ENCODE measurements at regions not wholly inside any gene's neighbourhood (a gene's known extent, or its start where the extent isn't known, plus 50 kb on each side); places are given as distances from the start of the nearest gene placed in this dataset.

DNA sequence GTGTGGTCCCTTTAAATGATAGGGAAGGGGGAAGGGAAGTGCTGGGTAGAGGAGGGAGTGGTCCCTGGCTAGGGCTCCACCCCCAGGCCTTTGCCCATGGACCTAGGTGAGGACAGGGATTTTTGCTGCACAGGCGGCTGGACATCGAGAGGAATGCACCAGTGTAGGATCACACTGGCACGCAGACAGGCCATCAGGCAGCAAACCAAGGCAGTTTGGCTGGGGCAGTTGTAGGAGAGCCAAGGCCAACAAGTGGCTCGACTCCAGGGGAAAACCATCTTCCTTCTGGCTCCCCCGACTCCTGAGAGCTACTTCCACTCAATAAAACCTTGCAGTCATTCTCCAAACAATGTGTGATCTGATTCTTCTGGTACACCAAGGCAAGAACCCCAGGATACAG is 402.0 kb upstream of the LRRTM1 start:
- ChIA-PET POLR2A (interaction anchor here (0.5 kb wide), 1 partner anchor 385 kb away, joined by 3 read pairs; no protein-coding TSS in a partner anchor), CTCF (no interaction called here)
- DNase-seq (ENCODE audit: low read depth, low spot score) (no peak), ATAC-seq (no peak)
- Histone ChIP-seq H3K9me3 (ENCODE audit: control insufficient read depth, insufficient read depth, low read depth, low read length) (no peaks in the 10 kb centered on the region), H3K27me3 (ENCODE audit: control insufficient read depth, insufficient read depth, low read length) (no peaks in the 10 kb centered on the region), H3K36me3 (ENCODE audit: control insufficient read depth, insufficient read depth, low read length) (no peaks in the 10 kb centered on the region), H3K4me3 (ENCODE audit: low read depth in 2 of 2, low read length in 2 of 2) (no peak overlapping the region), H3K27ac (ENCODE audit: low read length) (no peak overlapping the region), H3K4me1 (ENCODE audit: control insufficient read depth, insufficient read depth, low read length) (no peaks in the 10 kb centered on the region)
- intact Hi-C loops (cut with micrococcal nuclease; ENCODE audit: unreplicated experiment), result no loop called here
- no TSS peak for BruUV-seq (replicated peaks)
- TF ChIP-seq TCF7L2 (IDR thresholded peaks at IDR 0.05; ENCODE audit: low read depth, low read length), result no peak
- no peak for TF ChIP-seq POLR2AphosphoS5 (IDR thresholded peaks at IDR 0.05; ENCODE audit: low read depth, low read length)
- TF ChIP-seq SIN3A (IDR thresholded peaks at IDR 0.05; ENCODE audit: borderline replicate concordance, insufficient read depth, low read depth, low read length), result no peak
- TF ChIP-seq, protein P1, sequence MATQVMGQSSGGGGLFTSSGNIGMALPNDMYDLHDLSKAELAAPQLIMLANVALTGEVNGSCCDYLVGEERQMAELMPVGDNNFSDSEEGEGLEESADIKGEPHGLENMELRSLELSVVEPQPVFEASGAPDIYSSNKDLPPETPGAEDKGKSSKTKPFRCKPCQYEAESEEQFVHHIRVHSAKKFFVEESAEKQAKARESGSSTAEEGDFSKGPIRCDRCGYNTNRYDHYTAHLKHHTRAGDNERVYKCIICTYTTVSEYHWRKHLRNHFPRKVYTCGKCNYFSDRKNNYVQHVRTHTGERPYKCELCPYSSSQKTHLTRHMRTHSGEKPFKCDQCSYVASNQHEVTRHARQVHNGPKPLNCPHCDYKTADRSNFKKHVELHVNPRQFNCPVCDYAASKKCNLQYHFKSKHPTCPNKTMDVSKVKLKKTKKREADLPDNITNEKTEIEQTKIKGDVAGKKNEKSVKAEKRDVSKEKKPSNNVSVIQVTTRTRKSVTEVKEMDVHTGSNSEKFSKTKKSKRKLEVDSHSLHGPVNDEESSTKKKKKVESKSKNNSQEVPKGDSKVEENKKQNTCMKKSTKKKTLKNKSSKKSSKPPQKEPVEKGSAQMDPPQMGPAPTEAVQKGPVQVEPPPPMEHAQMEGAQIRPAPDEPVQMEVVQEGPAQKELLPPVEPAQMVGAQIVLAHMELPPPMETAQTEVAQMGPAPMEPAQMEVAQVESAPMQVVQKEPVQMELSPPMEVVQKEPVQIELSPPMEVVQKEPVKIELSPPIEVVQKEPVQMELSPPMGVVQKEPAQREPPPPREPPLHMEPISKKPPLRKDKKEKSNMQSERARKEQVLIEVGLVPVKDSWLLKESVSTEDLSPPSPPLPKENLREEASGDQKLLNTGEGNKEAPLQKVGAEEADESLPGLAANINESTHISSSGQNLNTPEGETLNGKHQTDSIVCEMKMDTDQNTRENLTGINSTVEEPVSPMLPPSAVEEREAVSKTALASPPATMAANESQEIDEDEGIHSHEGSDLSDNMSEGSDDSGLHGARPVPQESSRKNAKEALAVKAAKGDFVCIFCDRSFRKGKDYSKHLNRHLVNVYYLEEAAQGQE (IDR thresholded peaks at IDR 0.05; ENCODE audit: insufficient read depth in 1 of 2, low read depth in 2 of 2, low read length in 1 of 2), result no peak
- TF ChIP-seq, protein P2, sequence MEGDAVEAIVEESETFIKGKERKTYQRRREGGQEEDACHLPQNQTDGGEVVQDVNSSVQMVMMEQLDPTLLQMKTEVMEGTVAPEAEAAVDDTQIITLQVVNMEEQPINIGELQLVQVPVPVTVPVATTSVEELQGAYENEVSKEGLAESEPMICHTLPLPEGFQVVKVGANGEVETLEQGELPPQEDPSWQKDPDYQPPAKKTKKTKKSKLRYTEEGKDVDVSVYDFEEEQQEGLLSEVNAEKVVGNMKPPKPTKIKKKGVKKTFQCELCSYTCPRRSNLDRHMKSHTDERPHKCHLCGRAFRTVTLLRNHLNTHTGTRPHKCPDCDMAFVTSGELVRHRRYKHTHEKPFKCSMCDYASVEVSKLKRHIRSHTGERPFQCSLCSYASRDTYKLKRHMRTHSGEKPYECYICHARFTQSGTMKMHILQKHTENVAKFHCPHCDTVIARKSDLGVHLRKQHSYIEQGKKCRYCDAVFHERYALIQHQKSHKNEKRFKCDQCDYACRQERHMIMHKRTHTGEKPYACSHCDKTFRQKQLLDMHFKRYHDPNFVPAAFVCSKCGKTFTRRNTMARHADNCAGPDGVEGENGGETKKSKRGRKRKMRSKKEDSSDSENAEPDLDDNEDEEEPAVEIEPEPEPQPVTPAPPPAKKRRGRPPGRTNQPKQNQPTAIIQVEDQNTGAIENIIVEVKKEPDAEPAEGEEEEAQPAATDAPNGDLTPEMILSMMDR (IDR thresholded peaks at IDR 0.05), result no peak
- in situ Hi-C loops (cut with HindIII; ENCODE audit: low pct_unique_long_range_greater_than_20kb, low sequenced_read_pairs), result no loop called here

DNA sequence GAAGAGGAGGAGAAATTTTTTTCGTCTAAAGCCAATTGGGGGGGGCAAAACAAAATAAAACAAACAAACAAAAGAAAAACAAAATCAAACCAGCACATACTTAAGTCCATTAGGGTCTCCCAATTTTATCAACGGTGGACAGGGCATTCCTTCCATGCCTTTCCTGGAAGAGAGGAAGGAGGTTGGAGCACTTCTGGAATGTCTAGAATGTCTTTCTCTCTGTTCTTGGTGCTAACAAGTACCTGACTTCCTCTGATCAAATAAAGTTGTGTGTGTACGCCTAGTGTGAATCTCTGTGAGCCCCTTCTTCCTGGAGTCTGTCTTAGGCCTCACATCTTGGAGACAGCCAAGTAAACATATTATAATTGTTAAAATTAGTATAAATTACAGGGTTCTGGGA is 399.0 kb upstream of the LRRTM1 start:
- DNase-seq (ENCODE audit: low read depth, low spot score), result no peak
- intact Hi-C loops (cut with micrococcal nuclease; ENCODE audit: unreplicated experiment), result no loop called here
- BruUV-seq (replicated peaks), result no TSS peak
- H3K36me3 ChIP-seq (ENCODE audit: control insufficient read depth, insufficient read depth, low read length), result no peaks in the 10 kb centered on the region
- no peak for ATAC-seq
- no peaks in the 10 kb centered on the region for H3K27me3 ChIP-seq (ENCODE audit: control insufficient read depth, insufficient read depth, low read length)
- in situ Hi-C loops (cut with HindIII; ENCODE audit: low pct_unique_long_range_greater_than_20kb, low sequenced_read_pairs), result no loop called here
- ChIA-PET POLR2A (no interaction called here), CTCF (no interaction called here)
- no peak overlapping the region for H3K4me3 ChIP-seq (ENCODE audit: low read depth in 2 of 2, low read length in 2 of 2)
- no peaks in the 10 kb centered on the region for H3K4me1 ChIP-seq (ENCODE audit: control insufficient read depth, insufficient read depth, low read length)
- no peak overlapping the region for H3K27ac ChIP-seq (ENCODE audit: low read length)
- TF ChIP-seq TCF7L2 (IDR thresholded peaks at IDR 0.05; ENCODE audit: low read depth, low read length), result no peak
- TF ChIP-seq POLR2AphosphoS5 (IDR thresholded peaks at IDR 0.05; ENCODE audit: low read depth, low read length), result no peak
- TF ChIP-seq, protein P2 (IDR thresholded peaks at IDR 0.05), result no peak
- TF ChIP-seq, protein P1 (IDR thresholded peaks at IDR 0.05; ENCODE audit: insufficient read depth in 1 of 2, low read depth in 2 of 2, low read length in 1 of 2), result no peak
- no peak for TF ChIP-seq SIN3A (IDR thresholded peaks at IDR 0.05; ENCODE audit: borderline replicate concordance, insufficient read depth, low read depth, low read length)
- no peaks in the 10 kb centered on the region for H3K9me3 ChIP-seq (ENCODE audit: control insufficient read depth, insufficient read depth, low read depth, low read length)

All from Panc1 (cell line).